Epithelial cell of proximal tubule (primary cell): ENCODE measurements at regions not wholly inside any gene's neighbourhood (a gene's known extent, or its start where the extent isn't known, plus 50 kb on each side); places are given as distances from the start of the nearest gene placed in this dataset.
A peak's percentile ranks its signal among the peaks of the same experiment; 100 is the strongest.

Source experiments
- DNase-seq: peaks from one replicate; pipeline ENCODE4 v3.0.0-alpha.2; 2011; ENCODE audit warnings: low read depth
- H3K4me3 ChIP-seq: 2 replicates; pipeline ENCODE4 v1.5.1; 2011; ENCODE audit warnings: low read depth, mild to moderate bottlenecking, low read length
- TF ChIP-seq, protein P1 (sequence below): conservative IDR thresholded peaks from 2 replicates; pipeline ENCODE4 v1.5.1; 2012; ENCODE audit warnings: low read depth, mild to moderate bottlenecking, low read length

DNA sequence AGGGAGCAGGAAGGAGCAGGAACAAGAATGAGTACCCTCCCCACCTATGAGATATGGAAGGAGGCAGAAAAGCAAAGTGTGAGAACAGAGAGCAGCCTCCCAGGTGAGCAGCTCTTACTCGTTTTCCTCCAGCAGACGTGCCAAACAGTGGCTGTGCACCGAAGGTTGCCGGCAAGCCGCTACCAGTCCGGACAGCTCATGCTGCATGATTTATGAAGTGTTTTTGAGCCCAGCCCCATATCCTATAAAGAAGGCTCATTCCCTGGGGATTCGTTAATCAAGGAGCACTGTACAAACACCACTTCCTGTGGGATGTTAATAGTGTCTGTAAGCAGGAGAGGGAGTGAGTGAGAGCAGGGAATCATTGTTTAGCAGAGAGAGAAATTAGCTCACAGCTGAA lies 118.3 kb upstream of the FOXB1 start:
- DNase-seq, result no peak
- TF ChIP-seq, protein P1, sequence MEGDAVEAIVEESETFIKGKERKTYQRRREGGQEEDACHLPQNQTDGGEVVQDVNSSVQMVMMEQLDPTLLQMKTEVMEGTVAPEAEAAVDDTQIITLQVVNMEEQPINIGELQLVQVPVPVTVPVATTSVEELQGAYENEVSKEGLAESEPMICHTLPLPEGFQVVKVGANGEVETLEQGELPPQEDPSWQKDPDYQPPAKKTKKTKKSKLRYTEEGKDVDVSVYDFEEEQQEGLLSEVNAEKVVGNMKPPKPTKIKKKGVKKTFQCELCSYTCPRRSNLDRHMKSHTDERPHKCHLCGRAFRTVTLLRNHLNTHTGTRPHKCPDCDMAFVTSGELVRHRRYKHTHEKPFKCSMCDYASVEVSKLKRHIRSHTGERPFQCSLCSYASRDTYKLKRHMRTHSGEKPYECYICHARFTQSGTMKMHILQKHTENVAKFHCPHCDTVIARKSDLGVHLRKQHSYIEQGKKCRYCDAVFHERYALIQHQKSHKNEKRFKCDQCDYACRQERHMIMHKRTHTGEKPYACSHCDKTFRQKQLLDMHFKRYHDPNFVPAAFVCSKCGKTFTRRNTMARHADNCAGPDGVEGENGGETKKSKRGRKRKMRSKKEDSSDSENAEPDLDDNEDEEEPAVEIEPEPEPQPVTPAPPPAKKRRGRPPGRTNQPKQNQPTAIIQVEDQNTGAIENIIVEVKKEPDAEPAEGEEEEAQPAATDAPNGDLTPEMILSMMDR, result no peak
- H3K4me3 ChIP-seq, result no peak overlapping the region

DNA sequence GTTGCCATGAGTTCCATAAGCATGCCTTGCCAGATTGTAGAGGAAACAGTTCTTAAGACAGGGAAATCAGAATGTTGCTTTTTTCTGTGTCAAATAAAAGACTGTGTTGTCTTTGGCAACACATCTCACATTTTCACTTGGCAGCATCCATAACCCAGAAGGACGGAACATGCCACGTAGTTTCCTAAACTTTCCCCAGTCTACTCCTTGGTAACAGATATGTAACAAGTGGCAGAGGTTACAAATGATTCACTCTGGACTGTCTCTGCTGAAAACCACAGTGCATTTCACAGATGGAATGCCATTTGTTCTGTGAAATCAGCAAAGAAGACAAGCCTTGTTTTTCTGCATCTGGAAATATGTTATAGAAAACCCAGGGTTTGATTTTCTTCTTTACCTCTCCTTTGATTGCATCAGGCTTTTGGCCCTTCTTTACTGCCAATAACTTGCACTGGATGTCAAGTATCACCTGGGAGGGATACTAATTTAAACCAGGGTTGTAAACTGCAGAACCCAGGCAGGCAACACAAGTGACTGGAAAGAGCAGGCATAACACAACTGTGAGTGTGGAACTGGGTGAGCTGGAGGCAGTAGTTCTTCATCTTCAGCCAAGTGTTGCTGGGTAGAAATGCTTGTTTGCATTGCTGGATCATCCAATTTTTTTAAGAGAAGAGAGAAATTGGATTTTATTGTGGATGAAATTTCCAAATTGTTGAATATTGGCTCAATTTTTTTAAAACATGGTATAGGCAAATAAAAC lies 124.4 kb upstream of the FOXB1 start:
- TF ChIP-seq, protein P1, result no peak
- DNase-seq, result peak; percentile 3
- no peak overlapping the region for H3K4me3 ChIP-seq

- H3K4me3 ChIP-seq, result no peak overlapping the region
- TF ChIP-seq, protein P1, result no peak
- no peak for DNase-seq
These were observed 128.0 kb upstream of the FOXB1 start for GRCh38 chr15:59876140-59876539.

DNA sequence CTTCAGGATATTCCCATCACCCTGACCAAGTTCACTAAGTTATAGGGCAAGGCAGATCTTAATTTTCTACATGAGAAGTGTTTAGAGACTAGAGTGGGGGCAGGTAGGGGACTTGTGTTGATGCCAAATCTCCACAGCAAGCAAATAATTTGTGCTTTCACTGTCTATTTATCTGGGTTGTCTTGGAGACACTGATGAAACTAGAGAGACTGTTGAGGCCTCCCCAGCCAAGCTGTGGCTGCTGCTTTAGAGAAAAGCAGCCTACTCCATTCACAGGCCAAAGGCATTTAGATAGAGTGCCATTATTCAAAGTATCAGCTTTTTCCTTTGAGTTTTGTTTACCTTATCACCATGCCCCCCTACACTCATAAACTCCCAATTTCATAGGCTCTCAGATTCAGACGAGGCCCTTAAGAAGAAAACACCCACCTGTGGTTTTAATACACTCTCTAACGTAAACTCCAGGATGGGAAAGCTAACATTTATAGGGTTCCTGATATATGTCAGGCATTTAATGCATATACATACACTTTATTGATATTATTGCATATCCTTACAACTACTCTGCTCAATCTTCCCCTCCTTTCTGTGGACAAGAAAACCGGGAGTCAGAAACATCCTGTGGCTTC lies 130.4 kb upstream of the FOXB1 start:
- no peak overlapping the region for H3K4me3 ChIP-seq
- TF ChIP-seq, protein P1, result no peak
- DNase-seq, result no peak

- TF ChIP-seq, protein P1, result no peak
- no peak for DNase-seq
- H3K4me3 ChIP-seq, result no peak overlapping the region
These were observed 136.8 kb upstream of the FOXB1 start for GRCh38 chr15:59867086-59867855.

- H3K4me3 ChIP-seq, result no peak overlapping the region
- DNase-seq, result no peak
- TF ChIP-seq, protein P1, result no peak
These were observed 137.5 kb upstream of the FOXB1 start for GRCh38 chr15:59866642-59867041.
